Type B pancreatic cell (in vitro differentiated cells): ENCODE measurements at regions not wholly inside any gene's neighbourhood (a gene's known extent, or its start where the extent isn't known, plus 50 kb on each side); places are given as distances from the start of the nearest gene placed in this dataset.

Source experiments
- DNase-seq: peaks from one replicate; pipeline ENCODE4 v3.0.0; 2021; ENCODE audit warnings: mixed read lengths; ENCODE audit not compliant: unreplicated experiment; ENCODE audit errors: extremely low spot score
- H3K27ac Mint-ChIP-seq: 2 replicates; pipeline ENCODE4 v1.8.0; 2021; ENCODE audit warnings: mild to moderate bottlenecking, mixed read lengths
- H3K27me3 Mint-ChIP-seq: 2 replicates; pipeline ENCODE4 v1.8.0; 2021; ENCODE audit warnings: mixed read lengths
- H3K36me3 Mint-ChIP-seq: 2 replicates; pipeline ENCODE4 v1.8.0; 2021; ENCODE audit warnings: mixed read lengths
- H3K4me1 Mint-ChIP-seq: one replicate; pipeline ENCODE4 v1.8.0; 2021; ENCODE audit warnings: mixed read lengths; ENCODE audit not compliant: unreplicated experiment
- H3K4me3 Mint-ChIP-seq: 2 replicates; pipeline ENCODE4 v1.8.0; 2021; ENCODE audit warnings: mild to moderate bottlenecking, mixed read lengths
- H3K9me3 Mint-ChIP-seq: 2 replicates; pipeline ENCODE4 v1.8.0; 2021; ENCODE audit warnings: mixed read lengths
- TF ChIP-seq, protein P1 (sequence below): fragments of 200-600 bp; sonication (generic); conservative IDR thresholded peaks from 2 replicates; pipeline ENCODE4 v1.5.0; 2021; ENCODE audit warnings: antibody characterized with exemption, mild to moderate bottlenecking

DNA sequence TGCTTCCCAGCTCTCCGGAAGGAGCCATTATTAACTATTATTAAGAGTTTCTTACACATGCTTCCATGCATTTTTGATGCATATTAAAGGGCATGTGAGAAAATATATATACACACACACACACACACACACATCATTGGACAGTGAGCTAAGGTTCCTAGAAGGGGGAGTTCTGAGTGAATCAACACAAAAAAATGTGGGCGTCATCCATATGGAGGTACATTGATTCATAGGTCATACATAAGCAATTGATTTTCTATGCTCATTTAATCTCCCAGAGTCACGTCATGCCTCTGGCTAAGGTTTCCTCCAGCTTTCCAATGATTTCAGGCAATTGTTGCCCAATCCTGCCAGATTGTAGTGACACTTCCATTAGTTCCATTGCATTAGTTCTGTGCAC, 269.4 kb downstream of the DNAJB9 start:
- H3K4me3 Mint-ChIP-seq = no peak overlapping the region
- no peaks in the 10 kb centered on the region for H3K9me3 Mint-ChIP-seq
- DNase-seq = no peak
- no peaks in the 10 kb centered on the region for H3K36me3 Mint-ChIP-seq
- no peaks in the 10 kb centered on the region for H3K4me1 Mint-ChIP-seq
- TF ChIP-seq, protein P1, sequence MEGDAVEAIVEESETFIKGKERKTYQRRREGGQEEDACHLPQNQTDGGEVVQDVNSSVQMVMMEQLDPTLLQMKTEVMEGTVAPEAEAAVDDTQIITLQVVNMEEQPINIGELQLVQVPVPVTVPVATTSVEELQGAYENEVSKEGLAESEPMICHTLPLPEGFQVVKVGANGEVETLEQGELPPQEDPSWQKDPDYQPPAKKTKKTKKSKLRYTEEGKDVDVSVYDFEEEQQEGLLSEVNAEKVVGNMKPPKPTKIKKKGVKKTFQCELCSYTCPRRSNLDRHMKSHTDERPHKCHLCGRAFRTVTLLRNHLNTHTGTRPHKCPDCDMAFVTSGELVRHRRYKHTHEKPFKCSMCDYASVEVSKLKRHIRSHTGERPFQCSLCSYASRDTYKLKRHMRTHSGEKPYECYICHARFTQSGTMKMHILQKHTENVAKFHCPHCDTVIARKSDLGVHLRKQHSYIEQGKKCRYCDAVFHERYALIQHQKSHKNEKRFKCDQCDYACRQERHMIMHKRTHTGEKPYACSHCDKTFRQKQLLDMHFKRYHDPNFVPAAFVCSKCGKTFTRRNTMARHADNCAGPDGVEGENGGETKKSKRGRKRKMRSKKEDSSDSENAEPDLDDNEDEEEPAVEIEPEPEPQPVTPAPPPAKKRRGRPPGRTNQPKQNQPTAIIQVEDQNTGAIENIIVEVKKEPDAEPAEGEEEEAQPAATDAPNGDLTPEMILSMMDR = no peak
- H3K27me3 Mint-ChIP-seq = no peaks in the 10 kb centered on the region
- H3K27ac Mint-ChIP-seq = no peak overlapping the region

DNA sequence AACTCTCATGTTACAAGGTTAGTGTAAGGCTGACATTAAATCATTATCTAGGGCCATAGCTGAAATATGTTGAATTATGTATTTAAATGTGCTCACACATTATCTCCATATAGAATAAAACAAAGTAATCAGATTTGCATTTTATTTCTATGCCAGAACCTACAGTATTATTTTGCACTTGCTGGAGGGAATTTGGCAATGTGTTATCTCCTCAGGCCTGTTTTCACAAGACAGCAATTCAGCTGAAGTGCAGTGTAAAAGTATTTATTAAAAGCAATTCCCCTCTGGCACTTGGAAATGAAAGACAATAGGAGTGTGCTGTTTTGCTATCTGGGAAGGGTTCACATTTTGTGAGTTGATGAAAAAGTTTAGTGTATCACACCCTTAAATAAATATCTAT, 276.3 kb downstream of the DNAJB9 start:
- H3K27ac Mint-ChIP-seq = no peak overlapping the region
- no peaks in the 10 kb centered on the region for H3K27me3 Mint-ChIP-seq
- H3K36me3 Mint-ChIP-seq = no peaks in the 10 kb centered on the region
- TF ChIP-seq, protein P1 = no peak
- no peaks in the 10 kb centered on the region for H3K9me3 Mint-ChIP-seq
- no peaks in the 10 kb centered on the region for H3K4me1 Mint-ChIP-seq
- no peak overlapping the region for H3K4me3 Mint-ChIP-seq
- DNase-seq = no peak

DNA sequence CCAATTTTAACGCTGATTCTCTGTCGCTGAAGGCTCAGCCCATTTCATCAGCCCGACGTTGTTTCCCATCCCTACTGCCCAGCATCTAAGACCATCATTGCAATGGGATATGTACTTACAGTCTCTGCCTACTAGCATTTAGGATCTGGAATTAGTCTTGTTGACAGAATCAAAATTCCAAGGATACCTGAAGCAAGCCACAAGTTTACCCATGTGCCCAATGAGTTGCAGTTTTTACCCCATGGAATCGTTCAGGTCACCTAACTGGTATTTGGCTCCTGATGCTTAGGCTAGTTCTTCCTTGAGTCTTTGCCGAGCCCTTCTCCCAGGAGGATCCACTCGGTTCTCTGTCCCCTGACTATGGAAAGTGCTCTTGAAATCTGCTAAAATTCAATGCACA, 276.8 kb downstream of the DNAJB9 start:
- no peaks in the 10 kb centered on the region for H3K27me3 Mint-ChIP-seq
- no peak for DNase-seq
- no peak overlapping the region for H3K27ac Mint-ChIP-seq
- no peaks in the 10 kb centered on the region for H3K4me1 Mint-ChIP-seq
- H3K9me3 Mint-ChIP-seq = no peaks in the 10 kb centered on the region
- no peak overlapping the region for H3K4me3 Mint-ChIP-seq
- H3K36me3 Mint-ChIP-seq = no peaks in the 10 kb centered on the region
- TF ChIP-seq, protein P1 = no peak

DNA sequence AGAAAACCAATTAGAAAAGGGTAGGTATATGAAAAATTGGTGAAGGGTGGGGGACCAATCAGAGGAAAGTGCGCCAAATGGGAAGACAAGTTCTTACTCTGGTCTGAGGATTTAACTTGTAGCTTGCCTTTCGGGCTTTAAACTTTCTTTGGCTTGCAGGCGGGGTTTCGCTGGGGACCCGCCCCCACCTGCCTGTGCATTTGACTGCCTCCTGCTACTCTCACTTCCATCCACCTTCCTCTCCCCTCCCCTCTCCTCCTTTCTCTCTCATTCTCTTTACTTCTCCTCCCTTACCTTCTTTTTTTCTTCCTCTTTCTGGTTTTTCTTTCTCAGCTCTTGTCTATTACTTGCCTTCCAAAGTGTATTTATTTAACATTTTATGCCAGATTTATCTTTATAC, 278.8 kb downstream of the DNAJB9 start:
- no peaks in the 10 kb centered on the region for H3K27me3 Mint-ChIP-seq

DNA sequence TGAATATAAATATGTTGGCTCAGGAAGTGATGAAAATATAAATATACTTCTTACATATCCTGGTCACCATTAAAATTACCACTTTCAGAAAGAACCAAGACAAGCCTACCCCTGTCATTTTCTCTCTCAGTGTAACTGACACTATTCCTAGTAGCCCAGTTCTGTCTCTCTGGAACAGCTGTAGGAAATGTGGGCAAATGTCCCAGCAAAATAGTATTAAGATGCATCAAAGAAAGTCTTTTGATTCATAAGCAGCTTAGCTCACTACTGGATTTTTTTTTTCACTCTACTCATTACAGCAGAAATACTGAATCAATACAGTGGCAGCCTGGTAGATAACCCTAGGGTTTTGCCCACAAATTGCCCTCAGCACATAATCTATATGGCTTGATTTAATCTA, 290.9 kb downstream of the DNAJB9 start:
- no peak overlapping the region for H3K4me3 Mint-ChIP-seq
- no peaks in the 10 kb centered on the region for H3K4me1 Mint-ChIP-seq
- H3K36me3 Mint-ChIP-seq = no peaks in the 10 kb centered on the region
- H3K27ac Mint-ChIP-seq = no peak overlapping the region
- H3K9me3 Mint-ChIP-seq = no peaks in the 10 kb centered on the region
- TF ChIP-seq, protein P1 = no peak
- H3K27me3 Mint-ChIP-seq = peaks cover 5% of the 10 kb centered on the region
- DNase-seq = no peak

More for the DNA sequence above, 278.8 kb downstream of the DNAJB9 start:
- H3K36me3 Mint-ChIP-seq = no peaks in the 10 kb centered on the region
- TF ChIP-seq, protein P1 = no peak
- no peak overlapping the region for H3K27ac Mint-ChIP-seq
- no peak for DNase-seq
- no peak overlapping the region for H3K4me3 Mint-ChIP-seq
- no peaks in the 10 kb centered on the region for H3K9me3 Mint-ChIP-seq
- no peaks in the 10 kb centered on the region for H3K4me1 Mint-ChIP-seq

DNA sequence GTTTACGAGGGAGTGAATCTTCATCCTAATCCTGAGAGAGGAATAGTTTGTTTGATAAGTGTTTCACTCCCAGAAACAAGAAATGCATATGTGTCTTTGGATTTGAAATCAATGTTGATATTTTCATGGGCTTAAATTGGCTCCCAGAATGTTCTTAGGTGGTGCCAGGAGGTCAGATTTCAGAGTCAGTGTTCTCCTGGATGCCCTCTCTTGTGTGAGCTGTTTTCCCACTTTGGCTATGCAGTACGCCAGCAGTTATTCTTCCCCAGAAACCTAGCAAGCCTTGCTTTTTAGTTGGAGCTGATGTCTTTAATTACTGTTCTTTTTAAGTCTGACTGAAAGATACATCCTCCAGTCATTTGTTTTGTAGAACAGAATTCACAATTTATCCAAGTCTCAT, 291.4 kb downstream of the DNAJB9 start:
- H3K4me1 Mint-ChIP-seq = no peaks in the 10 kb centered on the region
- no peak overlapping the region for H3K4me3 Mint-ChIP-seq
- H3K27ac Mint-ChIP-seq = no peak overlapping the region
- H3K36me3 Mint-ChIP-seq = no peaks in the 10 kb centered on the region
- H3K9me3 Mint-ChIP-seq = no peaks in the 10 kb centered on the region
- TF ChIP-seq, protein P1 = no peak
- no peak for DNase-seq
- peaks cover 5% of the 10 kb centered on the region for H3K27me3 Mint-ChIP-seq
